BE2C (cell line): ENCODE measurements at regions not wholly inside any gene's neighbourhood (a gene's known extent, or its start where the extent isn't known, plus 50 kb on each side); places are given as distances from the start of the nearest gene placed in this dataset.
A peak's percentile ranks its signal among the peaks of the same experiment; 100 is the strongest.

ENCODE experiments used
- DNase-seq: peaks from one replicate; pipeline ENCODE4 v3.0.0-alpha.2; 2020
- H3K27me3 ChIP-seq: fragments of 250-450 bp; sonication (Bioruptor Pico); 2 replicates; pipeline ENCODE4 v1.5.1; 2020; ENCODE audit warnings: mild to moderate bottlenecking
- H3K36me3 ChIP-seq: fragments of 250-450 bp; sonication (Bioruptor Pico); 2 replicates; pipeline ENCODE4 v1.5.1; 2020; ENCODE audit warnings: mild to moderate bottlenecking
- H3K4me1 ChIP-seq: fragments of 250-450 bp; sonication (Bioruptor Pico); 2 replicates; pipeline ENCODE4 v1.5.1; 2020
- H3K4me3 ChIP-seq: 2 replicates; pipeline ENCODE4 v1.5.1; 2011; ENCODE audit warnings: low read depth, low read length
- H3K9me3 ChIP-seq: fragments of 250-450 bp; sonication (Bioruptor Pico); 2 replicates; pipeline ENCODE4 v1.5.1; 2020
- CTCF ChIP-seq: IDR thresholded peaks from 2 replicates; pipeline ENCODE4 v1.5.1; 2012; ENCODE audit warnings: mild to moderate bottlenecking, low read depth, low read length

GRCh38 chr9:88813638-88814209, 177.5 kb upstream of the S1PR3 start:
- Histone ChIP-seq H3K27me3 (no peaks in the 10 kb centered on the region), H3K9me3 (no peaks in the 10 kb centered on the region), H3K36me3 (no peaks in the 10 kb centered on the region), H3K4me3 (no peak overlapping the region), H3K4me1 (peaks cover 3% of the 10 kb centered on the region)
- no peak for DNase-seq
- no peak for TF ChIP-seq CTCF

- DNase-seq: peak; percentile 33
Measured at GRCh38 chr9:88814577-88814976, 176.7 kb upstream of the S1PR3 start.

GRCh38 chr9:88816141-88816540, 175.1 kb upstream of the S1PR3 start:
- H3K4me3 ChIP-seq: no peak overlapping the region

More at GRCh38 chr9:88814577-88814976, 176.7 kb upstream of the S1PR3 start:
- Histone ChIP-seq H3K9me3 (no peaks in the 10 kb centered on the region), H3K4me1 (peaks cover 3% of the 10 kb centered on the region), H3K36me3 (no peaks in the 10 kb centered on the region), H3K27me3 (no peaks in the 10 kb centered on the region), H3K4me3 (no peak overlapping the region)
- TF ChIP-seq CTCF: no peak

GRCh38 chr9:88816591-88816990, 174.7 kb upstream of the S1PR3 start:
- Histone ChIP-seq H3K36me3 (no peaks in the 10 kb centered on the region), H3K9me3 (no peaks in the 10 kb centered on the region), H3K4me1 (peaks cover 3% of the 10 kb centered on the region), H3K27me3 (no peaks in the 10 kb centered on the region), H3K4me3 (no peak overlapping the region)
- DNase-seq: no peak
- TF ChIP-seq CTCF: no peak

More at GRCh38 chr9:88816141-88816540, 175.1 kb upstream of the S1PR3 start:
- Histone ChIP-seq H3K27me3 (no peaks in the 10 kb centered on the region), H3K36me3 (no peaks in the 10 kb centered on the region), H3K4me1 (peaks cover 3% of the 10 kb centered on the region), H3K9me3 (no peaks in the 10 kb centered on the region)
- TF ChIP-seq CTCF: no peak
- no peak for DNase-seq

GRCh38 chr9:88817628-88818027, 173.6 kb upstream of the S1PR3 start:
- DNase-seq: no peak
- H3K4me1 ChIP-seq: peaks cover 3% of the 10 kb centered on the region
- no peaks in the 10 kb centered on the region for H3K9me3 ChIP-seq
- H3K4me3 ChIP-seq: no peak overlapping the region
- TF ChIP-seq CTCF: no peak
- H3K27me3 ChIP-seq: no peaks in the 10 kb centered on the region
- no peaks in the 10 kb centered on the region for H3K36me3 ChIP-seq

GRCh38 chr9:88818495-88819201, 172.6 kb upstream of the S1PR3 start:
- no peaks in the 10 kb centered on the region for H3K27me3 ChIP-seq
- TF ChIP-seq CTCF: no peak
- H3K36me3 ChIP-seq: no peaks in the 10 kb centered on the region
- H3K4me3 ChIP-seq: no peak overlapping the region
- no peaks in the 10 kb centered on the region for H3K9me3 ChIP-seq
- peaks cover 3% of the 10 kb centered on the region for H3K4me1 ChIP-seq
- DNase-seq: peak; percentile 49
